NCI-H524 (cell line): ENCODE measurements at regions not wholly inside any gene's neighbourhood (a gene's known extent, or its start where the extent isn't known, plus 50 kb on each side); places are given as distances from the start of the nearest gene placed in this dataset.
A peak's percentile ranks its signal among the peaks of the same experiment; 100 is the strongest.

Experiments
- DNase-seq, 2 experiments: peaks; one replicate each; lab custom pipeline; 2025; lab: John Stamatoyannopoulos, UW

- no peak for DNase-seq
Observed at GRCh38 chr1:223445402-223445801, 52.2 kb downstream of the CCDC185 start.

- no peak for DNase-seq
Observed at GRCh38 chr1:223453902-223454301, 60.7 kb downstream of the CCDC185 start.

GRCh38 chr1:223454959-223455358 lies 61.7 kb downstream of the CCDC185 start:
- DNase-seq, result no peak

GRCh38 chr1:223455470-223455869 lies 62.3 kb downstream of the CCDC185 start:
- peak in 1 of 2 experiments; percentile 49 for DNase-seq

- no peak for DNase-seq
Observed at GRCh38 chr1:223456747-223457146, 63.5 kb downstream of the CCDC185 start.

- DNase-seq, result no peak
Observed at GRCh38 chr1:223460566-223461189, 67.5 kb downstream of the CCDC185 start.

- DNase-seq, result no peak
Observed at GRCh38 chr1:223462047-223462630, 68.9 kb downstream of the CCDC185 start.

GRCh38 chr1:223462866-223463404 lies 69.7 kb downstream of the CCDC185 start:
- no peak for DNase-seq

GRCh38 chr1:223466151-223466550 lies 72.9 kb downstream of the CCDC185 start:
- DNase-seq, result no peak

GRCh38 chr1:223471566-223471965 lies 78.4 kb downstream of the CCDC185 start:
- DNase-seq, result no peak

GRCh38 chr1:223472057-223472456 lies 78.8 kb downstream of the CCDC185 start:
- DNase-seq, result no peak

- DNase-seq, result no peak
Observed at GRCh38 chr1:223473601-223474344, 80.6 kb downstream of the CCDC185 start.

GRCh38 chr1:223474804-223475203 lies 81.6 kb downstream of the CCDC185 start:
- no peak for DNase-seq

- no peak for DNase-seq
Observed at GRCh38 chr1:223477456-223477855, 84.2 kb downstream of the CCDC185 start.

- no peak for DNase-seq
Observed at GRCh38 chr1:223478606-223479005, 85.4 kb downstream of the CCDC185 start.

GRCh38 chr1:223479261-223479660 lies 86.0 kb downstream of the CCDC185 start:
- DNase-seq, result no peak

GRCh38 chr1:223479718-223480425 lies 86.7 kb downstream of the CCDC185 start:
- peak in 1 of 2 experiments; percentile 28 for DNase-seq

GRCh38 chr1:223482132-223482531 lies 88.9 kb downstream of the CCDC185 start:
- no peak for DNase-seq

- DNase-seq, result no peak
Observed at GRCh38 chr1:223482766-223483165, 89.6 kb downstream of the CCDC185 start.

GRCh38 chr1:223483511-223483910 lies 90.3 kb downstream of the CCDC185 start:
- no peak for DNase-seq

- DNase-seq, result peak; percentile 77 to 92
Observed at GRCh38 chr1:223486366-223486765, 93.2 kb downstream of the CCDC185 start.
